Lower leg skin (tissue), 3 donors: ENCODE measurements at regions not wholly inside any gene's neighbourhood (a gene's known extent, or its start where the extent isn't known, plus 50 kb on each side); places are given as distances from the start of the nearest gene placed in this dataset.

Source experiments
- CTCF ChIP-seq, 3 donors: fragments of 450-650 bp; IDR thresholded peaks; one replicate each; pipeline ENCODE4 v1.5.1; 2016; ENCODE audit warnings: antibody characterized with exemption in 3 of 3, mild to moderate bottlenecking in 3 of 3, moderate library complexity in 2 of 3
- POLR2A ChIP-seq, 2 donors: fragments of 450-650 bp; IDR thresholded peaks; one replicate each; pipeline ENCODE4 v1.6.1; 2016 to 2017; ENCODE audit warnings: antibody characterized with exemption in 2 of 2, mild to moderate bottlenecking in 1 of 2, moderate library complexity in 1 of 2

- TF ChIP-seq POLR2A (IDR thresholded peaks at IDR 0.05) (no peak), CTCF (IDR thresholded peaks at IDR 0.05) (no peak)
These were observed 68.7 kb upstream of the FN1 start for GRCh38 chr2:215504547-215504946.
